ENCODE measurements at regions not wholly inside any gene's neighbourhood (a gene's known extent, or its start where the extent isn't known, plus 50 kb on each side); places are given as distances from the start of the nearest gene placed in this dataset.

DNA sequence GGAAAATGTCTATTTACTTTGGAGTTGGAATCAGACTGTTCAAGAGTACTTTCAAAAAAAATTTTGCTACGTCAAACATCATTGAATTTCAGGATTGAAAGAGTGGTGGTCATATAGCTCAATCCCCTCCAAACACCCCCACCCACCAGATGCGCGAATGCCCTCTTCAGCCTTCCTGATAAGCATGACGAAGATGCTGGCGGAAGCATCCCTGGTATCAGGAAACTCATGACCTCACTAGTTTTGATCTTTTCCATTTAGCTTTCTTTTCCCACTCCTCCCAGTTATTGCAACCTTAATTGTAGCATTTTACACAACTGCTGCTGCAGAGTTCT is 104.4 kb downstream of the LEPR start:
- Histone ChIP-seq H3K56ac (ENCODE audit: low read length) (no peak overlapping the region), H3K79me2 (ENCODE audit: control insufficient read depth, insufficient read depth, low read length) (no peaks in the 10 kb centered on the region), H3K4ac (ENCODE audit: low read depth, low read length) (no peak overlapping the region), H3K4me2 (ENCODE audit: low read length) (no peak overlapping the region), H3K9ac (ENCODE audit: low read length) (no peak overlapping the region), H2BK15ac (replicated peaks; ENCODE audit: low read depth) (no peak overlapping the region), H3K18ac (ENCODE audit: low read length) (no peak overlapping the region), H3K27me3 (ENCODE audit: insufficient read depth, low read length, poor library complexity) (peaks cover 31% of the 10 kb centered on the region), H3K4me1 (ENCODE audit: control insufficient read depth, low read depth, low read length) (no peaks in the 10 kb centered on the region), H2BK120ac (ENCODE audit: low read depth, low read length) (no peak overlapping the region), H2BK5ac (ENCODE audit: low read length) (no peak overlapping the region), H3K27ac (ENCODE audit: low read depth, low read length) (no peak overlapping the region), H3K36me3 (ENCODE audit: control insufficient read depth, insufficient read depth, low read length) (no peaks in the 10 kb centered on the region), H4K5ac (ENCODE audit: low read length) (no peak overlapping the region), H3K79me1 (ENCODE audit: low read length) (no peaks in the 10 kb centered on the region), H3K4me3 (ENCODE audit: low read length) (no peak overlapping the region), H4K8ac (ENCODE audit: low read depth, low read length) (no peak overlapping the region), H2AK5ac (ENCODE audit: low read length) (no peak overlapping the region), H3K23ac (ENCODE audit: low read length) (no peak overlapping the region)
- no peak for DNase-seq
- no CpG with 5 or more reads among the region's 5 CpGs for WGBS (ENCODE audit: extremely low coverage, insufficient coverage, low lambda C conversion rate)

DNA sequence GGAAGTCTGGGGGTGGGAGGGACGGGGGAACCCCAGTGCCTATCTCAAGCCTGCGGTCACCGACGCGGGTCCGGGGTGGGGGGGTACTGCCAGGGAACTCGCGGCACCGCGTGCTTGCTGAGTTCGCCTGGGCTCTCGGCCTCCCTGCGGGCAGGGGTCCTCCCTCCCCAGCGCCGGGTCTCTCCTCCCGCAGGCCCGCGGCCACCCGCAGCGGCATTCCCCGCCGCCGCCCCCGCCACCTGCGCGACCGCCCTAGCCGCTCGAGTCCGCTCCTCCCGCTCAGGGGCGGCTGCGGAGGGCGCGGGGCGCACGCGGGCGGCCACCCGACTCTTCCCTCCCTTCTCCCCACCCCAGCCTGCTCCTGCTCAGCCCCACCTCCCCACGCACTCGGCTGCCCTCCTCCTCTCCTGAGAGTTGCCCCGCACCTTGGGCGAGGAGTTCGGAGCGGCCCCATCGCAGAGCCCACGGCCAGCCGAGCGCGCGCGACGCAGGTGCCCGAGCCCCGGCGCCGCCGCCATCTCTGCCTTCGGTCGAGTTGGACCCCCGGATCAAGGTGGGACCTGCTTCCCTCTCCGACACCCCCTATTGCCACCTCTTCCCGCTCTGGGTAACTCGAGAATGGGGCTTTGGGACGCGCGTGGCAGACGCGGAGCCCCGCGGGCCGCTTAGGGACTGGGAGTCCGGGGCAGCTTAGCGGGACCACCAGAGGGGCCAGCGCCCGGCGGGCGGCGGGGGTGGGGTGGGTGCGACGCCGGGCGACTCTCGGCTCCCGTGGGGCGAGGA is 105.0 kb downstream of the LEPR start:
- no peak for DNase-seq
- WGBS (ENCODE audit: extremely low coverage, insufficient coverage, low lambda C conversion rate): no CpG with 5 or more reads among the region's 87 CpGs
- H3K4ac ChIP-seq (ENCODE audit: low read depth, low read length): no peak overlapping the region

DNA sequence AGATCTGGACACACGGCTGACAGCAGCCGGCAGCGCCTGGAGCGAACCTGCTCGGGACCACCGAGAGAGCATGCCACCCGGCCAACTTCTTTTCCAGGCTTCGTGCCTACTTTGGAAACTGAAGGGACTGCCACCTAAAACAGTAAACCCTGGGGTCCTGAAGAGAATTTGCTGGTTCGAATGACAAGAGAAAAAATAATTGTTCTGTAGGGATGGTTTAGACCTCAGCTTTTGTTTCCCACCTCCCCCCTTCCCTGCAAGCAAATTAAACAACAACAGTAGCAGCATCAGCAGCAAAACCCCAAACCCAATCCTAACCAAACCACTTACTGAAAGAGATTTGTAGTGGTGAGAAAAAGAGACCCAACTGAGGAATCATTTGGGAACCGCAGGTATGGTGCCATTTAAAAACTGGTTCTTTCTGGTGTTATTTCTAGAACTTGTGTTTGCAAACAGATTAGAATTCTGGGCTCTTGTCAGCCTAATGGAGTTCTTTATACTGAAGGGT is 105.6 kb downstream of the LEPR start:
- no peak overlapping the region for H2BK15ac ChIP-seq (replicated peaks; ENCODE audit: low read depth)
- peaks cover 31% of the 10 kb centered on the region for H3K27me3 ChIP-seq (ENCODE audit: insufficient read depth, low read length, poor library complexity)
- no peak overlapping the region for H3K23ac ChIP-seq (ENCODE audit: low read length)
- H3K36me3 ChIP-seq (ENCODE audit: control insufficient read depth, insufficient read depth, low read length): no peaks in the 10 kb centered on the region
- no peak overlapping the region for H3K4me2 ChIP-seq (ENCODE audit: low read length)
- H3K27ac ChIP-seq (ENCODE audit: low read depth, low read length): no peak overlapping the region
- H3K4ac ChIP-seq (ENCODE audit: low read depth, low read length): no peak overlapping the region
- H2BK5ac ChIP-seq (ENCODE audit: low read length): no peak overlapping the region
- no peaks in the 10 kb centered on the region for H3K79me2 ChIP-seq (ENCODE audit: control insufficient read depth, insufficient read depth, low read length)
- DNase-seq: no peak
- H3K9ac ChIP-seq (ENCODE audit: low read length): no peak overlapping the region
- no peak overlapping the region for H3K18ac ChIP-seq (ENCODE audit: low read length)
- no peaks in the 10 kb centered on the region for H3K79me1 ChIP-seq (ENCODE audit: low read length)
- H2AK5ac ChIP-seq (ENCODE audit: low read length): no peak overlapping the region
- H2BK120ac ChIP-seq (ENCODE audit: low read depth, low read length): no peak overlapping the region
- no peak overlapping the region for H4K5ac ChIP-seq (ENCODE audit: low read length)
- H3K4me3 ChIP-seq (ENCODE audit: low read length): no peak overlapping the region
- H3K4me1 ChIP-seq (ENCODE audit: control insufficient read depth, low read depth, low read length): no peaks in the 10 kb centered on the region
- no peak overlapping the region for H3K56ac ChIP-seq (ENCODE audit: low read length)
- no peak overlapping the region for H4K8ac ChIP-seq (ENCODE audit: low read depth, low read length)
- WGBS (ENCODE audit: extremely low coverage, insufficient coverage, low lambda C conversion rate): no CpG with 5 or more reads among the region's 10 CpGs

More for the DNA sequence above, 105.0 kb downstream of the LEPR start:
- peak overlapping the region; percentile 68 for H3K4me2 ChIP-seq (ENCODE audit: low read length)
- H3K18ac ChIP-seq (ENCODE audit: low read length): no peak overlapping the region
- no peak overlapping the region for H2BK120ac ChIP-seq (ENCODE audit: low read depth, low read length)
- peak overlapping the region; percentile 70 for H3K56ac ChIP-seq (ENCODE audit: low read length)
- no peak overlapping the region for H4K8ac ChIP-seq (ENCODE audit: low read depth, low read length)
- no peak overlapping the region for H3K23ac ChIP-seq (ENCODE audit: low read length)
- H2BK15ac ChIP-seq (replicated peaks; ENCODE audit: low read depth): no peak overlapping the region
- peaks cover 31% of the 10 kb centered on the region for H3K27me3 ChIP-seq (ENCODE audit: insufficient read depth, low read length, poor library complexity)
- no peaks in the 10 kb centered on the region for H3K79me1 ChIP-seq (ENCODE audit: low read length)
- H3K4me3 ChIP-seq (ENCODE audit: low read length): no peak overlapping the region
- no peak overlapping the region for H2BK5ac ChIP-seq (ENCODE audit: low read length)
- H3K27ac ChIP-seq (ENCODE audit: low read depth, low read length): no peak overlapping the region
- H2AK5ac ChIP-seq (ENCODE audit: low read length): no peak overlapping the region
- no peak overlapping the region for H4K5ac ChIP-seq (ENCODE audit: low read length)
- no peaks in the 10 kb centered on the region for H3K79me2 ChIP-seq (ENCODE audit: control insufficient read depth, insufficient read depth, low read length)
- no peak overlapping the region for H3K9ac ChIP-seq (ENCODE audit: low read length)
- H3K36me3 ChIP-seq (ENCODE audit: control insufficient read depth, insufficient read depth, low read length): no peaks in the 10 kb centered on the region
- H3K4me1 ChIP-seq (ENCODE audit: control insufficient read depth, low read depth, low read length): no peaks in the 10 kb centered on the region

DNA sequence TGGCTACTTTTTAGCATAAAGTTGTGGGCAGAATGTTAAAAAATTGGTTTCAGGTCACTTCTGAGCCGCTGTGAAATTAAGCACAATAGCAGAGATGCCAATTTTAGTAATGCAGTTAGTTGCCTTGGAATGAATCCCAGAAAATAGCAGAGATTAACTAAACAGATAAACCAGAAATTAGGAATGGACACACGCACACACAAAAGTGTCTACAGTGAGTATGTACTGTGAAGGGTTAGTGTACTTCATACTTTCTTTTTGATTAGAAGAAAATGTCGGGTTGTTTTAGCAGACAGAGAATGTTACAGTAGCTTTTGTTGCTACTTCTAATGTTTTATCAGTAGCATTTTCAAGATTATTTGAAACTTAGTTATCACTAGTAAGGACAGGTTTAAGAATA is 106.7 kb downstream of the LEPR start:
- Histone ChIP-seq H3K79me2 (ENCODE audit: control insufficient read depth, insufficient read depth, low read length) (no peaks in the 10 kb centered on the region), H3K56ac (ENCODE audit: low read length) (no peak overlapping the region), H2BK15ac (replicated peaks; ENCODE audit: low read depth) (no peak overlapping the region), H2BK5ac (ENCODE audit: low read length) (no peak overlapping the region), H3K9ac (ENCODE audit: low read length) (no peak overlapping the region), H3K79me1 (ENCODE audit: low read length) (no peaks in the 10 kb centered on the region), H3K27ac (ENCODE audit: low read depth, low read length) (no peak overlapping the region), H3K23ac (ENCODE audit: low read length) (no peak overlapping the region), H3K4ac (ENCODE audit: low read depth, low read length) (no peak overlapping the region), H2BK120ac (ENCODE audit: low read depth, low read length) (no peak overlapping the region), H4K5ac (ENCODE audit: low read length) (no peak overlapping the region), H4K8ac (ENCODE audit: low read depth, low read length) (no peak overlapping the region), H3K27me3 (ENCODE audit: insufficient read depth, low read length, poor library complexity) (peaks cover 31% of the 10 kb centered on the region), H3K36me3 (ENCODE audit: control insufficient read depth, insufficient read depth, low read length) (no peaks in the 10 kb centered on the region), H3K18ac (ENCODE audit: low read length) (no peak overlapping the region), H3K4me3 (ENCODE audit: low read length) (no peak overlapping the region), H3K4me2 (ENCODE audit: low read length) (no peak overlapping the region), H2AK5ac (ENCODE audit: low read length) (no peak overlapping the region), H3K4me1 (ENCODE audit: control insufficient read depth, low read depth, low read length) (no peaks in the 10 kb centered on the region)
- no peak for DNase-seq
- WGBS (ENCODE audit: extremely low coverage, insufficient coverage, low lambda C conversion rate): no CpG with 5 or more reads among the region's 3 CpGs

DNA sequence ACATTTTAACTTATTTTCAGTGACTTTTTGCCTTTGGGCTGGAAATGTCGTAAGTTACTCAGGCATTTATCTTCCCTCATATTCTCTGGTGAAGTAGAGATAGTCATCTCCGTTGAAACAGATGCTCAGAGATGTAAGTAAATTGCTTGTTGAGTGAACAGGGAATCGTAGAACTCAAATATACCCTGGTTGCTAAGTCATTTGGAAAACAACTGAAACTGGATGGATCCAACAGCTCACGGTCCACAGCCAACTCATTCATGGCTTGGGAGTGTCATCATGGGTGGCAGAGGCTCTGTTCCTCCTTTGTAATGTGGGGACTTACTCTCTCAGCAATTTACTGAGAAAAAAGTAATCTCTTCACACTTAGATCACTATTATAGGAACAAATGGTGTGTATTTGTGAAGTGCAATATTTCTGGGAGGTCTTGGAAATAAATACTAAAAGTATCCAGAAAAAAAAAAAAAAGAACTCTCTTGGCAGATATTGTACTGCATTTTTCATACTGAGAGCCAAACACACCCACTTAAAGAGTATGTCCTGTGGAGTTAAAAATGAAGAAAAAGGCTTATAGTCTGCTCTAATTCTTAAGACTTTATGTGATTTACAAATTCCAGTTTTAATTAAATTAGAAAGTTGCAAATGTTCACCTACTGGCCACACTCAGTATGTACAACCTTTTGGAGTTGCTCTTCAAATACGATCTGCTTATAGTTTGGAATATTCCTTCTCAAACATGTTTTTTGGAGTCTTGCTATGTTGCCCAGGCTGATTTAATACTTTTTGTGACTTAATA is 107.4 kb downstream of the LEPR start:
- no peak overlapping the region for H3K23ac ChIP-seq (ENCODE audit: low read length)
- H3K4me2 ChIP-seq (ENCODE audit: low read length): no peak overlapping the region
- H2BK5ac ChIP-seq (ENCODE audit: low read length): no peak overlapping the region
- no peak overlapping the region for H3K4me3 ChIP-seq (ENCODE audit: low read length)
- no peak overlapping the region for H2BK15ac ChIP-seq (replicated peaks; ENCODE audit: low read depth)
- no peak overlapping the region for H3K18ac ChIP-seq (ENCODE audit: low read length)
- no peak overlapping the region for H2BK120ac ChIP-seq (ENCODE audit: low read depth, low read length)
- no peak for DNase-seq
- H4K8ac ChIP-seq (ENCODE audit: low read depth, low read length): no peak overlapping the region
- peaks cover 31% of the 10 kb centered on the region for H3K27me3 ChIP-seq (ENCODE audit: insufficient read depth, low read length, poor library complexity)
- no peak overlapping the region for H2AK5ac ChIP-seq (ENCODE audit: low read length)
- no peaks in the 10 kb centered on the region for H3K79me2 ChIP-seq (ENCODE audit: control insufficient read depth, insufficient read depth, low read length)
- no peaks in the 10 kb centered on the region for H3K36me3 ChIP-seq (ENCODE audit: control insufficient read depth, insufficient read depth, low read length)
- no peaks in the 10 kb centered on the region for H3K4me1 ChIP-seq (ENCODE audit: control insufficient read depth, low read depth, low read length)
- H3K9ac ChIP-seq (ENCODE audit: low read length): no peak overlapping the region
- WGBS (ENCODE audit: extremely low coverage, insufficient coverage, low lambda C conversion rate): no CpG with 5 or more reads among the region's 5 CpGs
- H3K56ac ChIP-seq (ENCODE audit: low read length): no peak overlapping the region
- H4K5ac ChIP-seq (ENCODE audit: low read length): no peak overlapping the region
- H3K79me1 ChIP-seq (ENCODE audit: low read length): no peaks in the 10 kb centered on the region
- H3K4ac ChIP-seq (ENCODE audit: low read depth, low read length): no peak overlapping the region
- H3K27ac ChIP-seq (ENCODE audit: low read depth, low read length): no peak overlapping the region
